ENCODE measurements at regions not wholly inside any gene's neighbourhood (a gene's known extent, or its start where the extent isn't known, plus 50 kb on each side); places are given as distances from the start of the nearest gene placed in this dataset.
A peak's percentile ranks its signal among the peaks of the same experiment; 100 is the strongest.

DNA sequence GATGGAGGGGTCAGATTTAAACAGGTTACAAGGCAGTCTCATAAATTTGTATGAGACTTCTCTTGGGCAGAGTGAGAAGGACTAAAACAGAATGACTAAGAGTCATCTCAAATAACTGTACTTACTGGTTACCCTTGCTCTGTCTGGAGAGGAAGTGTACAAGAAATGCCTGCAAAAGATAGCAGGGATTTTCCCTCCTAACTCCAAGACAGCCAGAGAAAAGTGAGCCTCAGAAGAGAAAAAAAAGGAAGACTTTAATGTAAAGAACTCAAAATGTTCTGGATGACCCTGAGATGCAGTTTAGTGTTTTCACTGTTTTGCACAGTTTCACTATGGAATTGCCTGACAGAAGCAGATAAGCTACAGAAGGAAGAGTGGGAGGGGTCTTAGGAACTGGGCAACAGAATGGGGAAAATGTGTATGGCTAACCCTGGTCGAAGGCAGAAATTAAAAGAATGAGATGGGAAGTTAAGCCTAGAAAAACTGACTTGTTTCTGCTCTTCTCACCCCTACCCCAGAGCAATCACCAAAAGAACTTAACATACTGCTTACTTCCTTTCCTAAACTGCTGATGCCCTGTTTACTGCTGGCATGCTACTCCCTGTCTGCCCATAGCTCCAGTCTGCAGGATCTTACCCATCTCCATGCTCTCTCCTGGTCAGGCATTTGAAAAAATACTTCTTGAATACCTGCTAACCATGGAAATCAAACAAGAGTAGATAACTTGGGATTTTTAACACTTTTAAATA, 98.1 kb upstream of the MARCKS start:
- Histone ChIP-seq H3K27me3 (ENCODE audit: insufficient read depth, low read length) (no peaks in the 10 kb centered on the region), H3K9ac (ENCODE audit: low read length) (no peak overlapping the region), H3K27ac (ENCODE audit: low read depth, low read length, poor library complexity, severe bottlenecking) (no peak overlapping the region), H3K4me2 (ENCODE audit: low read length) (no peak overlapping the region; the same call in 1 of the 2 replicates), H3K9me2 (ENCODE audit: low read depth, low read length) (no peaks in the 10 kb centered on the region), H3F3A (ENCODE audit: insufficient read depth, low read length) (no peaks in the 10 kb centered on the region), H2AFZ (ENCODE audit: low read length) (0 out of 2 replicates have a peak overlapping the region, but pooled peaks have one; percentile 7), H3K79me2 (ENCODE audit: insufficient read depth, low read length) (no peaks in the 10 kb centered on the region), H3K4me3 (ENCODE audit: low read depth, low read length, poor library complexity, severe bottlenecking) (no peak overlapping the region), H4K20me1 (ENCODE audit: insufficient read depth, low read length) (no peaks in the 10 kb centered on the region), H3K4me1 (ENCODE audit: insufficient read depth, low read length, severe bottlenecking) (peaks cover 20% of the 10 kb centered on the region), H3K9me3 (ENCODE audit: low read length) (no peaks in the 10 kb centered on the region), H3K36me3 (ENCODE audit: insufficient read depth, low read length) (no peaks in the 10 kb centered on the region)
- TF ChIP-seq, protein P1, sequence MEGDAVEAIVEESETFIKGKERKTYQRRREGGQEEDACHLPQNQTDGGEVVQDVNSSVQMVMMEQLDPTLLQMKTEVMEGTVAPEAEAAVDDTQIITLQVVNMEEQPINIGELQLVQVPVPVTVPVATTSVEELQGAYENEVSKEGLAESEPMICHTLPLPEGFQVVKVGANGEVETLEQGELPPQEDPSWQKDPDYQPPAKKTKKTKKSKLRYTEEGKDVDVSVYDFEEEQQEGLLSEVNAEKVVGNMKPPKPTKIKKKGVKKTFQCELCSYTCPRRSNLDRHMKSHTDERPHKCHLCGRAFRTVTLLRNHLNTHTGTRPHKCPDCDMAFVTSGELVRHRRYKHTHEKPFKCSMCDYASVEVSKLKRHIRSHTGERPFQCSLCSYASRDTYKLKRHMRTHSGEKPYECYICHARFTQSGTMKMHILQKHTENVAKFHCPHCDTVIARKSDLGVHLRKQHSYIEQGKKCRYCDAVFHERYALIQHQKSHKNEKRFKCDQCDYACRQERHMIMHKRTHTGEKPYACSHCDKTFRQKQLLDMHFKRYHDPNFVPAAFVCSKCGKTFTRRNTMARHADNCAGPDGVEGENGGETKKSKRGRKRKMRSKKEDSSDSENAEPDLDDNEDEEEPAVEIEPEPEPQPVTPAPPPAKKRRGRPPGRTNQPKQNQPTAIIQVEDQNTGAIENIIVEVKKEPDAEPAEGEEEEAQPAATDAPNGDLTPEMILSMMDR (IDR thresholded peaks at IDR 0.05; ENCODE audit: low read length): no peak
- TF ChIP-seq EZH2 (IDR thresholded peaks at IDR 0.05; ENCODE audit: borderline replicate concordance, low read length): no peak

DNA sequence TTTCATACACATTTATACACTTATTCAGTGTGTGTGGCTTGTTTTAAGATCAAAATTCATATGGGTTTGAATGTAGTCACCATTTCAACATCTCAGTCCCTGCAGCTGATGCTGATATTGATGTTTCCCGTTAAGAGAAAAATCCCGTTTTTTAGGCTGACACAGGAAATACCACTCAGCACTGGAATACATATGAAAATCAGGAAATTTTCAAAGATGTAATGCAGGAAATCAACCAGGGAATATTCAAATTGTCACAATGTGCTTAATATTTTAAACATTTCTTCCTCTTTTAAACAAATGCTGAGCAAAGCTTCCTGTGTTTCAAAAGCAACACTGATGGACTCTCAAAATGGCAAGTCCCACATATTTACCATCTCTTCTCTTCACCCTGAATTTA, 94.5 kb upstream of the MARCKS start:
- Histone ChIP-seq H3K4me2 (ENCODE audit: low read length) (no peak overlapping the region), H3K9me2 (ENCODE audit: low read depth, low read length) (no peaks in the 10 kb centered on the region), H3K27me3 (ENCODE audit: insufficient read depth, low read length) (no peaks in the 10 kb centered on the region), H3K79me2 (ENCODE audit: insufficient read depth, low read length) (no peaks in the 10 kb centered on the region), H3F3A (ENCODE audit: insufficient read depth, low read length) (no peaks in the 10 kb centered on the region), H3K9ac (ENCODE audit: low read length) (no peak overlapping the region), H3K4me1 (ENCODE audit: insufficient read depth, low read length, severe bottlenecking) (peaks cover 20% of the 10 kb centered on the region), H3K36me3 (ENCODE audit: insufficient read depth, low read length) (no peaks in the 10 kb centered on the region), H4K20me1 (ENCODE audit: insufficient read depth, low read length) (no peaks in the 10 kb centered on the region), H3K9me3 (ENCODE audit: low read length) (no peaks in the 10 kb centered on the region), H3K27ac (ENCODE audit: low read depth, low read length, poor library complexity, severe bottlenecking) (no peak overlapping the region), H3K4me3 (ENCODE audit: low read depth, low read length, poor library complexity, severe bottlenecking) (no peak overlapping the region), H2AFZ (ENCODE audit: low read length) (no peak overlapping the region)
- TF ChIP-seq, protein P1 (IDR thresholded peaks at IDR 0.05; ENCODE audit: low read length): no peak
- TF ChIP-seq EZH2 (IDR thresholded peaks at IDR 0.05; ENCODE audit: borderline replicate concordance, low read length): no peak

DNA sequence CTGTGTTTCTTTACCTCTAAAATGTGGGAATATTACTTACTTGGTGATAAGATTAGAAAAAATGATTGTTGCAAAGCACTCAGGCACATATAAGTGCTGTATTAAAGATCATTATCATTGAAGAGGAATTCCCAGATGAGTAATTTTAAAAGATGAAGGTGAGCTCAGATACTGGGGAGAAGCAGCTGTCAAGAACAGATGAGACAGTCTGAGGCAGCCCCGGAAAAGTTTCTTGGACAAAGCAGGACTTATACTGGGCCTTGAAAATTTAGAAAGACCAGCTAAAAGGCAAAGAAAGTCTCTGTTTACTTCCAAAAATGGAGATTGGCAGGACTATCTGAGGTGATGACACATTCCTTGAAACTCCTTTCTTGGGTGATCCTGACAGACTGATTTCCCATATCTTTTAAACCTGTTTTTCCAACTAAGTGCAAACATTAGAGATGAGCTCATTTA, 93.8 kb upstream of the MARCKS start:
- TF ChIP-seq EZH2 (IDR thresholded peaks at IDR 0.05; ENCODE audit: borderline replicate concordance, low read length): no peak
- TF ChIP-seq, protein P1 (IDR thresholded peaks at IDR 0.05; ENCODE audit: low read length): no peak
- no peak overlapping the region for H3K4me2 ChIP-seq (ENCODE audit: low read length)
- no peaks in the 10 kb centered on the region for H3K9me2 ChIP-seq (ENCODE audit: low read depth, low read length)
- no peak overlapping the region for H3K27ac ChIP-seq (ENCODE audit: low read depth, low read length, poor library complexity, severe bottlenecking)
- no peak overlapping the region for H3K9ac ChIP-seq (ENCODE audit: low read length)
- no peaks in the 10 kb centered on the region for H3K9me3 ChIP-seq (ENCODE audit: low read length)
- H2AFZ ChIP-seq (ENCODE audit: low read length): no peak overlapping the region
- no peaks in the 10 kb centered on the region for H3K79me2 ChIP-seq (ENCODE audit: insufficient read depth, low read length)
- peaks cover 20% of the 10 kb centered on the region for H3K4me1 ChIP-seq (ENCODE audit: insufficient read depth, low read length, severe bottlenecking)
- H3K36me3 ChIP-seq (ENCODE audit: insufficient read depth, low read length): no peaks in the 10 kb centered on the region
- H4K20me1 ChIP-seq (ENCODE audit: insufficient read depth, low read length): no peaks in the 10 kb centered on the region
- no peaks in the 10 kb centered on the region for H3F3A ChIP-seq (ENCODE audit: insufficient read depth, low read length)
- no peaks in the 10 kb centered on the region for H3K27me3 ChIP-seq (ENCODE audit: insufficient read depth, low read length)
- H3K4me3 ChIP-seq (ENCODE audit: low read depth, low read length, poor library complexity, severe bottlenecking): no peak overlapping the region
